Body of pancreas (tissue), 4 donors: ENCODE measurements at regions not wholly inside any gene's neighbourhood (a gene's known extent, or its start where the extent isn't known, plus 50 kb on each side); places are given as distances from the start of the nearest gene placed in this dataset.

ENCODE experiments used
- POLR2A ChIP-seq, 3 donors: fragments of 450-650 bp; IDR thresholded peaks; one replicate each; pipeline ENCODE4 v1.6.1; 2016; ENCODE audit warnings: antibody characterized with exemption in 3 of 3, mild to moderate bottlenecking in 2 of 3
- TF ChIP-seq, protein P1 (sequence below), 7 experiments: fragments of 450-650 bp in 4 of 7; fragments of 200-600 bp in 3 of 7; sonication (generic) in 3 of 7; IDR thresholded peaks; one replicate each; pipeline ENCODE4 v1.5.1; 2016 to 2019; ENCODE audit warnings: antibody characterized with exemption in 7 of 7

DNA sequence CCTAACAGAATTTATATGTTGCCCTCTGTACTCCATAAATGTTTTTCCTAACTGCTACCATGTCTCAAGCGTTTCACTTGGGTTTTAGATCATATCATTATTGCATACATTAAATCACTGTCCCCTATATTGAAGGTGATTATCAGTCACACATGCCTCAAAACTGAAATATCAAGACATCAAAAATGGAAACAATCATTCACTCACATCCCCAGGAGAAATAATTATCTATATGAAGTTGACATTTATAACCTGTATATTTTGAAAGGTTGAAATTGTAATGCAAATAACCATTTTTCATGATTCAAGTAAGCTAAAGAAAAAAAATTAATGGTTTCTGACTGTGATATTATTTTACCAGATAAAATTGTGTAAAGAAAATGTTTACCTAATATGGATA, 1695.0 kb downstream of the SLITRK1 start:
- TF ChIP-seq, protein P1, sequence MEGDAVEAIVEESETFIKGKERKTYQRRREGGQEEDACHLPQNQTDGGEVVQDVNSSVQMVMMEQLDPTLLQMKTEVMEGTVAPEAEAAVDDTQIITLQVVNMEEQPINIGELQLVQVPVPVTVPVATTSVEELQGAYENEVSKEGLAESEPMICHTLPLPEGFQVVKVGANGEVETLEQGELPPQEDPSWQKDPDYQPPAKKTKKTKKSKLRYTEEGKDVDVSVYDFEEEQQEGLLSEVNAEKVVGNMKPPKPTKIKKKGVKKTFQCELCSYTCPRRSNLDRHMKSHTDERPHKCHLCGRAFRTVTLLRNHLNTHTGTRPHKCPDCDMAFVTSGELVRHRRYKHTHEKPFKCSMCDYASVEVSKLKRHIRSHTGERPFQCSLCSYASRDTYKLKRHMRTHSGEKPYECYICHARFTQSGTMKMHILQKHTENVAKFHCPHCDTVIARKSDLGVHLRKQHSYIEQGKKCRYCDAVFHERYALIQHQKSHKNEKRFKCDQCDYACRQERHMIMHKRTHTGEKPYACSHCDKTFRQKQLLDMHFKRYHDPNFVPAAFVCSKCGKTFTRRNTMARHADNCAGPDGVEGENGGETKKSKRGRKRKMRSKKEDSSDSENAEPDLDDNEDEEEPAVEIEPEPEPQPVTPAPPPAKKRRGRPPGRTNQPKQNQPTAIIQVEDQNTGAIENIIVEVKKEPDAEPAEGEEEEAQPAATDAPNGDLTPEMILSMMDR (IDR thresholded peaks at IDR 0.05) = no peak
- no peak for TF ChIP-seq POLR2A (IDR thresholded peaks at IDR 0.05)
